GM23338 (cell line): ENCODE measurements at regions not wholly inside any gene's neighbourhood (a gene's known extent, or its start where the extent isn't known, plus 50 kb on each side); places are given as distances from the start of the nearest gene placed in this dataset.

Experiments
- ATAC-seq: fragments of 200-7000 bp; cut with Tn5 transposase; 3 replicates; pipeline ENCODE4 v1.9.1; 2020
- DNase-seq: peaks from one replicate; pipeline ENCODE4 v3.0.0-alpha.2; 2015; ENCODE audit warnings: low spot score
- H2AFZ ChIP-seq: fragments of 200-600 bp; sonication (generic); 2 replicates; pipeline ENCODE4 v1.8.0; 2016; ENCODE audit warnings: antibody characterized with exemption, mild to moderate bottlenecking, moderate library complexity
- H3F3A ChIP-seq: fragments of 200-600 bp; sonication (generic); replicated peaks from 2 replicates; pipeline ENCODE4 v1.8.0; 2017; ENCODE audit warnings: antibody characterized with exemption, mixed run types, low read depth
- H3K27ac ChIP-seq: fragments of 200-600 bp; sonication (generic); 2 replicates; pipeline ENCODE4 v1.6.1; 2016; ENCODE audit warnings: low read depth
- H3K27me3 ChIP-seq: fragments of 200-600 bp; sonication (generic); 2 replicates; pipeline ENCODE4 v1.8.0; 2016; ENCODE audit warnings: mild to moderate bottlenecking, mixed run types, moderate library complexity; ENCODE audit not compliant: insufficient read depth
- H3K36me3 ChIP-seq: fragments of 200-600 bp; sonication (generic); 2 replicates; pipeline ENCODE4 v1.8.0; 2016; ENCODE audit warnings: mild to moderate bottlenecking; ENCODE audit not compliant: insufficient read depth
- H3K4me1 ChIP-seq: fragments of 200-600 bp; sonication (generic); 2 replicates; pipeline ENCODE4 v1.8.0; 2016; ENCODE audit warnings: mild to moderate bottlenecking, moderate library complexity; ENCODE audit not compliant: insufficient read depth
- H3K4me2 ChIP-seq: fragments of 200-600 bp; sonication (generic); 2 replicates; pipeline ENCODE4 v1.7.1; 2017; ENCODE audit warnings: mixed run types
- H3K4me3 ChIP-seq: fragments of 200-600 bp; sonication (generic); 2 replicates; pipeline ENCODE4 v1.6.1; 2016; ENCODE audit warnings: mixed run types
- H3K79me2 ChIP-seq: fragments of 200-600 bp; sonication (generic); replicated peaks from 2 replicates; pipeline ENCODE4 v1.8.0; 2017; ENCODE audit warnings: mild to moderate bottlenecking; ENCODE audit not compliant: insufficient read depth
- H3K9me2 ChIP-seq: fragments of 200-600 bp; sonication (generic); 2 replicates; pipeline ENCODE4 v1.8.0; 2017; ENCODE audit not compliant: insufficient read depth
- H4K20me1 ChIP-seq: fragments of 200-600 bp; sonication (generic); replicated peaks from 2 replicates; pipeline ENCODE4 v1.8.0; 2017; ENCODE audit warnings: mild to moderate bottlenecking; ENCODE audit not compliant: insufficient read depth
- H3K27ac Mint-ChIP-seq: 2 replicates; pipeline ENCODE4 v1.8.0; 2020; ENCODE audit warnings: inconsistent platforms, mild to moderate bottlenecking, moderate library complexity, mixed read lengths
- H3K27me3 Mint-ChIP-seq: 3 replicates; pipeline ENCODE4 v1.8.0; 2022; ENCODE audit warnings: low read depth, mild to moderate bottlenecking, moderate library complexity, mixed read lengths, inconsistent platforms; ENCODE audit not compliant: insufficient read depth, poor library complexity
- H3K36me3 Mint-ChIP-seq: 3 replicates; pipeline ENCODE4 v1.8.0; 2021; ENCODE audit warnings: low read depth, mild to moderate bottlenecking, inconsistent platforms, moderate library complexity, mixed read lengths
- H3K4me1 Mint-ChIP-seq: 3 replicates; pipeline ENCODE4 v1.8.0; 2020; ENCODE audit warnings: mild to moderate bottlenecking, inconsistent platforms, mixed read lengths
- H3K4me3 Mint-ChIP-seq: 3 replicates; pipeline ENCODE4 v1.8.0; 2021; ENCODE audit warnings: moderate library complexity, mild to moderate bottlenecking, inconsistent platforms, mixed read lengths
- H3K9me3 Mint-ChIP-seq: 3 replicates; pipeline ENCODE4 v1.8.0; 2020; ENCODE audit warnings: moderate library complexity, mild to moderate bottlenecking, inconsistent platforms, mixed read lengths
- CREB1 ChIP-seq: fragments of 250-450 bp; sonication (Bioruptor Pico); IDR thresholded peaks from 2 replicates; pipeline ENCODE4 v1.5.0; 2020; ENCODE audit warnings: low read depth, mild to moderate bottlenecking, moderate library complexity
- EZH2 ChIP-seq: fragments of 200-600 bp; sonication (generic); IDR thresholded peaks from one replicate; pipeline ENCODE4 v1.8.0; 2017; ENCODE audit warnings: antibody characterized with exemption, mild to moderate bottlenecking, low read depth; ENCODE audit not compliant: unreplicated experiment
- EZH2phosphoT487 ChIP-seq: fragments of 200-600 bp; sonication (generic); IDR thresholded peaks from one replicate; pipeline ENCODE4 v1.8.1; 2018; ENCODE audit warnings: antibody characterized with exemption; ENCODE audit not compliant: unreplicated experiment
- JUNB ChIP-seq: IDR thresholded peaks from one replicate; pipeline ENCODE4 v1.6.1; 2016; ENCODE audit warnings: antibody characterized with exemption; ENCODE audit not compliant: unreplicated experiment
- NANOG ChIP-seq: IDR thresholded peaks from 2 replicates; pipeline ENCODE4 v1.6.1; 2016; ENCODE audit warnings: antibody characterized with exemption, borderline replicate concordance
- POLR2AphosphoS5 ChIP-seq: IDR thresholded peaks from 2 replicates; pipeline ENCODE4 v1.6.1; 2016; ENCODE audit warnings: antibody characterized with exemption, low read depth
- STAT1 ChIP-seq: IDR thresholded peaks from one replicate; pipeline ENCODE4 v1.6.1; 2016; ENCODE audit warnings: antibody characterized with exemption; ENCODE audit not compliant: unreplicated experiment
- ZNF114 ChIP-seq: fragments of 250-450 bp; sonication (Bioruptor Pico); IDR thresholded peaks from 2 replicates; pipeline ENCODE4 v1.5.0; 2020; ENCODE audit warnings: mild to moderate bottlenecking, moderate library complexity
- ZNF331 ChIP-seq: fragments of 250-450 bp; sonication (Bioruptor Pico); IDR thresholded peaks from 2 replicates; pipeline ENCODE4 v1.5.0; 2020; ENCODE audit warnings: low read depth, mild to moderate bottlenecking, moderate library complexity
- TF ChIP-seq, protein P1 (sequence below): IDR thresholded peaks from 2 replicates; pipeline ENCODE4 v1.6.1; 2016; ENCODE audit warnings: antibody characterized with exemption
- TF ChIP-seq, protein P2 (sequence below), 2 experiments: fragments of 200-600 bp in 1 of 2; sonication (generic) in 1 of 2; conservative IDR thresholded peaks; 2 replicates each; pipeline versions ENCODE4 v1.5.1 to v1.6.1; 2016 to 2017; ENCODE audit warnings: antibody characterized with exemption in 2 of 2, low read depth in 2 of 2, mild to moderate bottlenecking in 2 of 2, moderate library complexity in 1 of 2
- TF ChIP-seq, protein P3 (sequence below): IDR thresholded peaks from one replicate; pipeline ENCODE4 v1.6.1; 2018; ENCODE audit warnings: antibody characterized with exemption; ENCODE audit not compliant: unreplicated experiment
- TF ChIP-seq, protein P4 (sequence below): fragments of 250-450 bp; sonication (Bioruptor Pico); IDR thresholded peaks from 2 replicates; pipeline ENCODE4 v1.5.0; 2020; ENCODE audit warnings: mild to moderate bottlenecking, moderate library complexity

DNA sequence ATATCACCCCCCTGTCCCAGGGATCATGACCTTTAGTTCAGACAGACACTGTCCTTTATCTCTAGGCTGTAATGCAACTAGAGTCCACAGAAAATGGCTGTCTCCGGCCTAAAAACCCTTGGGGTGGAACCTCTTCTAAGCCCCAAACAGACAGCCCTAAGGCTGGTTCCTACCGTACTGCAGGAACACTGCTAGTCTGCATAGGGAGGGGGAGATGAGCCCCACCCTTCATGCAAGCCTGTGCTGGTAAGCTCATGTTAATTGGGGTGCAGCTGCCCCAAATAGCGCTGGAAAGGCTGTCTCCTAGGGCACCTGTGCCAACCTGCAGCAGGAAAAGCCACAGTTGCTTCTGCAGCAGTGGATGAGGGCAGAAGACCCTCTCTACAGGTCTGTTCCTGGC is 252.1 kb upstream of the MDFIC2 start:
- Histone ChIP-seq H2AFZ (no peak overlapping the region), H3K27ac (no peak overlapping the region), H3K4me2 (no peak overlapping the region), H4K20me1 (no peaks in the 10 kb centered on the region), H3K27me3 (no peaks in the 10 kb centered on the region), H3F3A (no peaks in the 10 kb centered on the region), H3K4me3 (no peak overlapping the region), H3K9me2 (no peaks in the 10 kb centered on the region), H3K4me1 (no peaks in the 10 kb centered on the region), H3K36me3 (no peaks in the 10 kb centered on the region), H3K79me2 (no peaks in the 10 kb centered on the region)
- Mint-ChIP-seq H3K27me3 (no peaks in the 10 kb centered on the region), H3K4me1 (peaks cover 4% of the 10 kb centered on the region; the same call in 2 of the 3 replicates), H3K4me3 (no peak overlapping the region), H3K27ac (no peak overlapping the region), H3K36me3 (no peaks in the 10 kb centered on the region; the same call in 2 of the 3 replicates), H3K9me3 (no peaks in the 10 kb centered on the region)
- TF ChIP-seq, protein P1, sequence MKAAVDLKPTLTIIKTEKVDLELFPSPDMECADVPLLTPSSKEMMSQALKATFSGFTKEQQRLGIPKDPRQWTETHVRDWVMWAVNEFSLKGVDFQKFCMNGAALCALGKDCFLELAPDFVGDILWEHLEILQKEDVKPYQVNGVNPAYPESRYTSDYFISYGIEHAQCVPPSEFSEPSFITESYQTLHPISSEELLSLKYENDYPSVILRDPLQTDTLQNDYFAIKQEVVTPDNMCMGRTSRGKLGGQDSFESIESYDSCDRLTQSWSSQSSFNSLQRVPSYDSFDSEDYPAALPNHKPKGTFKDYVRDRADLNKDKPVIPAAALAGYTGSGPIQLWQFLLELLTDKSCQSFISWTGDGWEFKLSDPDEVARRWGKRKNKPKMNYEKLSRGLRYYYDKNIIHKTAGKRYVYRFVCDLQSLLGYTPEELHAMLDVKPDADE, result no peak
- TF ChIP-seq JUNB (no peak), STAT1 (no peak), NANOG (no peak), ZNF331 (no peak), CREB1 (CRISPR knock-in tag) (no peak), POLR2AphosphoS5 (no peak), EZH2 (no peak), ZNF114 (CRISPR knock-in tag) (no peak), EZH2phosphoT487 (no peak)
- TF ChIP-seq, protein P2, sequence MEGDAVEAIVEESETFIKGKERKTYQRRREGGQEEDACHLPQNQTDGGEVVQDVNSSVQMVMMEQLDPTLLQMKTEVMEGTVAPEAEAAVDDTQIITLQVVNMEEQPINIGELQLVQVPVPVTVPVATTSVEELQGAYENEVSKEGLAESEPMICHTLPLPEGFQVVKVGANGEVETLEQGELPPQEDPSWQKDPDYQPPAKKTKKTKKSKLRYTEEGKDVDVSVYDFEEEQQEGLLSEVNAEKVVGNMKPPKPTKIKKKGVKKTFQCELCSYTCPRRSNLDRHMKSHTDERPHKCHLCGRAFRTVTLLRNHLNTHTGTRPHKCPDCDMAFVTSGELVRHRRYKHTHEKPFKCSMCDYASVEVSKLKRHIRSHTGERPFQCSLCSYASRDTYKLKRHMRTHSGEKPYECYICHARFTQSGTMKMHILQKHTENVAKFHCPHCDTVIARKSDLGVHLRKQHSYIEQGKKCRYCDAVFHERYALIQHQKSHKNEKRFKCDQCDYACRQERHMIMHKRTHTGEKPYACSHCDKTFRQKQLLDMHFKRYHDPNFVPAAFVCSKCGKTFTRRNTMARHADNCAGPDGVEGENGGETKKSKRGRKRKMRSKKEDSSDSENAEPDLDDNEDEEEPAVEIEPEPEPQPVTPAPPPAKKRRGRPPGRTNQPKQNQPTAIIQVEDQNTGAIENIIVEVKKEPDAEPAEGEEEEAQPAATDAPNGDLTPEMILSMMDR (conservative IDR thresholded peaks at IDR 0.05; ENCODE audit: low read depth in 2 of 2), result no peak
- TF ChIP-seq, protein P3, sequence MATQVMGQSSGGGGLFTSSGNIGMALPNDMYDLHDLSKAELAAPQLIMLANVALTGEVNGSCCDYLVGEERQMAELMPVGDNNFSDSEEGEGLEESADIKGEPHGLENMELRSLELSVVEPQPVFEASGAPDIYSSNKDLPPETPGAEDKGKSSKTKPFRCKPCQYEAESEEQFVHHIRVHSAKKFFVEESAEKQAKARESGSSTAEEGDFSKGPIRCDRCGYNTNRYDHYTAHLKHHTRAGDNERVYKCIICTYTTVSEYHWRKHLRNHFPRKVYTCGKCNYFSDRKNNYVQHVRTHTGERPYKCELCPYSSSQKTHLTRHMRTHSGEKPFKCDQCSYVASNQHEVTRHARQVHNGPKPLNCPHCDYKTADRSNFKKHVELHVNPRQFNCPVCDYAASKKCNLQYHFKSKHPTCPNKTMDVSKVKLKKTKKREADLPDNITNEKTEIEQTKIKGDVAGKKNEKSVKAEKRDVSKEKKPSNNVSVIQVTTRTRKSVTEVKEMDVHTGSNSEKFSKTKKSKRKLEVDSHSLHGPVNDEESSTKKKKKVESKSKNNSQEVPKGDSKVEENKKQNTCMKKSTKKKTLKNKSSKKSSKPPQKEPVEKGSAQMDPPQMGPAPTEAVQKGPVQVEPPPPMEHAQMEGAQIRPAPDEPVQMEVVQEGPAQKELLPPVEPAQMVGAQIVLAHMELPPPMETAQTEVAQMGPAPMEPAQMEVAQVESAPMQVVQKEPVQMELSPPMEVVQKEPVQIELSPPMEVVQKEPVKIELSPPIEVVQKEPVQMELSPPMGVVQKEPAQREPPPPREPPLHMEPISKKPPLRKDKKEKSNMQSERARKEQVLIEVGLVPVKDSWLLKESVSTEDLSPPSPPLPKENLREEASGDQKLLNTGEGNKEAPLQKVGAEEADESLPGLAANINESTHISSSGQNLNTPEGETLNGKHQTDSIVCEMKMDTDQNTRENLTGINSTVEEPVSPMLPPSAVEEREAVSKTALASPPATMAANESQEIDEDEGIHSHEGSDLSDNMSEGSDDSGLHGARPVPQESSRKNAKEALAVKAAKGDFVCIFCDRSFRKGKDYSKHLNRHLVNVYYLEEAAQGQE, result no peak
- TF ChIP-seq, protein P4, sequence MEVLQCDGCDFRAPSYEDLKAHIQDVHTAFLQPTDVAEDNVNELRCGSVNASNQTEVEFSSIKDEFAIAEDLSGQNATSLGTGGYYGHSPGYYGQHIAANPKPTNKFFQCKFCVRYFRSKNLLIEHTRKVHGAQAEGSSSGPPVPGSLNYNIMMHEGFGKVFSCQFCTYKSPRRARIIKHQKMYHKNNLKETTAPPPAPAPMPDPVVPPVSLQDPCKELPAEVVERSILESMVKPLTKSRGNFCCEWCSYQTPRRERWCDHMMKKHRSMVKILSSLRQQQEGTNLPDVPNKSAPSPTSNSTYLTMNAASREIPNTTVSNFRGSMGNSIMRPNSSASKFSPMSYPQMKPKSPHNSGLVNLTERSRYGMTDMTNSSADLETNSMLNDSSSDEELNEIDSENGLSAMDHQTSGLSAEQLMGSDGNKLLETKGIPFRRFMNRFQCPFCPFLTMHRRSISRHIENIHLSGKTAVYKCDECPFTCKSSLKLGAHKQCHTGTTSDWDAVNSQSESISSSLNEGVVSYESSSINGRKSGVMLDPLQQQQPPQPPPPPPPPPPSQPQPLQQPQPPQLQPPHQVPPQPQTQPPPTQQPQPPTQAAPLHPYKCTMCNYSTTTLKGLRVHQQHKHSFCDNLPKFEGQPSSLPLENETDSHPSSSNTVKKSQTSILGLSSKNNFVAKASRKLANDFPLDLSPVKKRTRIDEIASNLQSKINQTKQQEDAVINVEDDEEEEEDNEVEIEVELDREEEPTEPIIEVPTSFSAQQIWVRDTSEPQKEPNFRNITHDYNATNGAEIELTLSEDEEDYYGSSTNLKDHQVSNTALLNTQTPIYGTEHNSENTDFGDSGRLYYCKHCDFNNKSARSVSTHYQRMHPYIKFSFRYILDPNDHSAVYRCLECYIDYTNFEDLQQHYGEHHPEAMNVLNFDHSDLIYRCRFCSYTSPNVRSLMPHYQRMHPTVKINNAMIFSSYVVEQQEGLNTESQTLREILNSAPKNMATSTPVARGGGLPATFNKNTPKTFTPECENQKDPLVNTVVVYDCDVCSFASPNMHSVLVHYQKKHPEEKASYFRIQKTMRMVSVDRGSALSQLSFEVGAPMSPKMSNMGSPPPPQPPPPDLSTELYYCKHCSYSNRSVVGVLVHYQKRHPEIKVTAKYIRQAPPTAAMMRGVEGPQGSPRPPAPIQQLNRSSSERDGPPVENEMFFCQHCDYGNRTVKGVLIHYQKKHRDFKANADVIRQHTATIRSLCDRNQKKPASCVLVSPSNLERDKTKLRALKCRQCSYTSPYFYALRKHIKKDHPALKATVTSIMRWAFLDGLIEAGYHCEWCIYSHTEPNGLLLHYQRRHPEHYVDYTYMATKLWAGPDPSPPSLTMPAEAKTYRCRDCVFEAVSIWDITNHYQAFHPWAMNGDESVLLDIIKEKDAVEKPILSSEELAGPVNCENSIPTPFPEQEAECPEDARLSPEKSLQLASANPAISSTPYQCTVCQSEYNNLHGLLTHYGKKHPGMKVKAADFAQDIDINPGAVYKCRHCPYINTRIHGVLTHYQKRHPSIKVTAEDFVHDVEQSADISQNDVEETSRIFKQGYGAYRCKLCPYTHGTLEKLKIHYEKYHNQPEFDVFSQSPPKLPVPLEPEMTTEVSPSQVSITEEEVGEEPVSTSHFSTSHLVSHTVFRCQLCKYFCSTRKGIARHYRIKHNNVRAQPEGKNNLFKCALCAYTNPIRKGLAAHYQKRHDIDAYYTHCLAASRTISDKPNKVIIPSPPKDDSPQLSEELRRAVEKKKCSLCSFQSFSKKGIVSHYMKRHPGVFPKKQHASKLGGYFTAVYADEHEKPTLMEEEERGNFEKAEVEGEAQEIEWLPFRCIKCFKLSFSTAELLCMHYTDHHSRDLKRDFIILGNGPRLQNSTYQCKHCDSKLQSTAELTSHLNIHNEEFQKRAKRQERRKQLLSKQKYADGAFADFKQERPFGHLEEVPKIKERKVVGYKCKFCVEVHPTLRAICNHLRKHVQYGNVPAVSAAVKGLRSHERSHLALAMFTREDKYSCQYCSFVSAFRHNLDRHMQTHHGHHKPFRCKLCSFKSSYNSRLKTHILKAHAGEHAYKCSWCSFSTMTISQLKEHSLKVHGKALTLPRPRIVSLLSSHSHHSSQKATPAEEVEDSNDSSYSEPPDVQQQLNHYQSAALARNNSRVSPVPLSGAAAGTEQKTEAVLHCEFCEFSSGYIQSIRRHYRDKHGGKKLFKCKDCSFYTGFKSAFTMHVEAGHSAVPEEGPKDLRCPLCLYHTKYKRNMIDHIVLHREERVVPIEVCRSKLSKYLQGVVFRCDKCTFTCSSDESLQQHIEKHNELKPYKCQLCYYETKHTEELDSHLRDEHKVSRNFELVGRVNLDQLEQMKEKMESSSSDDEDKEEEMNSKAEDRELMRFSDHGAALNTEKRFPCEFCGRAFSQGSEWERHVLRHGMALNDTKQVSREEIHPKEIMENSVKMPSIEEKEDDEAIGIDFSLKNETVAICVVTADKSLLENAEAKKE, result no peak
- DNase-seq (no peak), ATAC-seq (no peak)
